Gastroesophageal sphincter (tissue), 4 donors: ENCODE measurements at regions not wholly inside any gene's neighbourhood (a gene's known extent, or its start where the extent isn't known, plus 50 kb on each side); places are given as distances from the start of the nearest gene placed in this dataset.
"Not testable (repeated sequence)": the region's sequence is repeated elsewhere in the genome, so short reads cannot be mapped to it uniquely, and the experiment has no call there.

Source experiments
- ATAC-seq: fragments of 150-250 bp; one replicate; pipeline ENCODE4 v1.9.1; 2016; ENCODE audit warnings: mild to moderate bottlenecking, moderate library complexity
- H3K27ac ChIP-seq, 4 donors: fragments of 200-600 bp; sonication (generic) in 3 of 4; 1 replicate in 3 of 4; 2 replicates in 1 of 4; pipeline ENCODE4 v1.5.1; 2016 to 2019
- H3K27me3 ChIP-seq: fragments of 200-600 bp; sonication (generic); one replicate; pipeline ENCODE4 v1.5.1; 2019
- H3K36me3 ChIP-seq, 2 donors: fragments of 200-600 bp; sonication (generic); one replicate each; pipeline ENCODE4 v1.5.1; 2019; ENCODE audit warnings: control low read depth in 1 of 2
- H3K4me1 ChIP-seq, 3 donors: fragments of 200-600 bp; sonication (generic); 1 replicate in 2 of 3; 2 replicates in 1 of 3; pipeline ENCODE4 v1.5.1; 2016 to 2019; ENCODE audit warnings: control low read depth in 2 of 3
- H3K4me3 ChIP-seq, 2 donors: fragments of 200-600 bp; sonication (generic); one replicate each; pipeline ENCODE4 v1.5.1; 2019; ENCODE audit warnings: mild to moderate bottlenecking in 1 of 2, moderate library complexity in 1 of 2
- H3K9me3 ChIP-seq, 3 donors: fragments of 200-600 bp; sonication (generic); one replicate each; pipeline ENCODE4 v1.5.1; 2017 to 2019; ENCODE audit warnings: control low read depth in 2 of 3
- CTCF ChIP-seq, 4 experiments: fragments of 200-600 bp in 2 of 4; fragments of 450-650 bp in 2 of 4; sonication (generic) in 1 of 4; IDR thresholded peaks; one replicate each; pipeline ENCODE4 v1.5.1; 2017 to 2019; ENCODE audit warnings: antibody characterized with exemption in 4 of 4, mild to moderate bottlenecking in 2 of 4, moderate library complexity in 2 of 4
- EP300 ChIP-seq: sonication (generic); formaldehyde crosslinking; IDR thresholded peaks from one replicate; pipeline ENCODE4 v1.6.1; 2017; ENCODE audit warnings: antibody characterized with exemption, mild to moderate bottlenecking
- POLR2A ChIP-seq, 2 donors: fragments of 450-650 bp; IDR thresholded peaks; one replicate each; pipeline ENCODE4 v1.6.1; 2017; ENCODE audit warnings: antibody characterized with exemption in 2 of 2, mild to moderate bottlenecking in 2 of 2, moderate library complexity in 1 of 2
- POLR2AphosphoS5 ChIP-seq: sonication (generic); formaldehyde crosslinking; IDR thresholded peaks from one replicate; pipeline ENCODE4 v1.6.1; 2017; ENCODE audit warnings: antibody characterized with exemption
- WGBS, 2 donors: methylation state at CpG; one replicate each; pipeline ENCODE4 v1.1.5; 2018; ENCODE audit warnings: low coverage in 1 of 2; 5-methylcytosine and 5-hydroxymethylcytosine counted together

DNA sequence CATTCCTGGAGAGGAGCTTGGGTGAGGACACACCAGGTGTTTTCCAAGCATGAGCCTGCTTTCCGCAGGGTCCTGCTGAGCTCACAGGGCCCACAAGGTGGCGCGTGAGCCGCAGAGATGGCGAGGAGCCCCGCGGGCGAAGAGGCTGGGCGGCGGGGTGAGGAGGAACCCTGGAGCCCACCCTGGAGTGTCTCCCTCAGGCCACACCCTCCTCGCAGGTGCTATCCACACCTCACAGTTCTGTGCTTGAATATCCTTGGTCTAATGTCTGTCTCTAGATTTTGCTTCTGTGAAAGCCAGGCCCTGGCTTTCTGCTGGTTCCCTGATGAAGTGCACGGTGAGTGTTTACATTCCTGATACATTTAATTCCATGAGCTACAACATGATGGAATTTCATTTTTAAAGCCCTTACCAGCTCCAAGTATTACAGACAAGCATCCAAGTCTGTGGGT, 433.6 kb downstream of the ACTR3B start:
- peak; percentile 75 for ATAC-seq
- H3K27ac ChIP-seq, result peak overlapping the region in 2 of 4 donors; percentile 34 to 56

GRCh38 chr7:153217032-153217431, 457.5 kb downstream of the ACTR3B start:
- 87 to 93% methylated on average over 3 to 7 of the region's 8 CpGs for WGBS, 2 donors
- H3K36me3 ChIP-seq, result no peaks in the 10 kb centered on the region
- no peaks in the 10 kb centered on the region for H3K4me1 ChIP-seq
- no peak overlapping the region for H3K4me3 ChIP-seq
- H3K27ac ChIP-seq, result no peak overlapping the region
- H3K9me3 ChIP-seq, result peaks cover 0 to 31% (median 0%) of the 10 kb centered on the region in 3 donors
- no peak for ATAC-seq
- no peaks in the 10 kb centered on the region for H3K27me3 ChIP-seq
- no peak for TF ChIP-seq POLR2A (IDR thresholded peaks at IDR 0.05)
- no peak for TF ChIP-seq POLR2AphosphoS5
- TF ChIP-seq CTCF (IDR thresholded peaks at IDR 0.05), result no peak
- TF ChIP-seq EP300, result no peak

More for the DNA sequence above, 433.6 kb downstream of the ACTR3B start:
- peaks cover 0 to 10% (median 0%) of the 10 kb centered on the region in 3 donors for H3K4me1 ChIP-seq
- WGBS, 2 donors, result 10 to 25% methylated on average over 2 to 10 of the region's 12 CpGs
- peak; percentile 53 to 89 (median 70) for TF ChIP-seq CTCF (IDR thresholded peaks at IDR 0.05)
- no peak for TF ChIP-seq POLR2A (IDR thresholded peaks at IDR 0.05)
- H3K4me3 ChIP-seq, result peak overlapping the region in 1 of 2 donors; percentile 33
- no peaks in the 10 kb centered on the region for H3K9me3 ChIP-seq
- H3K27me3 ChIP-seq, result no peaks in the 10 kb centered on the region
- H3K36me3 ChIP-seq, result no peaks in the 10 kb centered on the region

GRCh38 chr7:153224890-153225289, 465.3 kb downstream of the ACTR3B start:
- no peak overlapping the region for H3K4me3 ChIP-seq
- WGBS, 2 donors, result 57 to 89% methylated on average over 1 of the region's 1 CpG
- no peaks in the 10 kb centered on the region for H3K36me3 ChIP-seq
- H3K27me3 ChIP-seq, result no peaks in the 10 kb centered on the region
- H3K9me3 ChIP-seq, result peaks cover 0 to 23% (median 0%) of the 10 kb centered on the region in 3 donors
- no peak for ATAC-seq
- no peak for TF ChIP-seq POLR2A (IDR thresholded peaks at IDR 0.05)
- no peak for TF ChIP-seq CTCF (IDR thresholded peaks at IDR 0.05)
- H3K27ac ChIP-seq, result no peak overlapping the region
- H3K4me1 ChIP-seq, result no peaks in the 10 kb centered on the region

DNA sequence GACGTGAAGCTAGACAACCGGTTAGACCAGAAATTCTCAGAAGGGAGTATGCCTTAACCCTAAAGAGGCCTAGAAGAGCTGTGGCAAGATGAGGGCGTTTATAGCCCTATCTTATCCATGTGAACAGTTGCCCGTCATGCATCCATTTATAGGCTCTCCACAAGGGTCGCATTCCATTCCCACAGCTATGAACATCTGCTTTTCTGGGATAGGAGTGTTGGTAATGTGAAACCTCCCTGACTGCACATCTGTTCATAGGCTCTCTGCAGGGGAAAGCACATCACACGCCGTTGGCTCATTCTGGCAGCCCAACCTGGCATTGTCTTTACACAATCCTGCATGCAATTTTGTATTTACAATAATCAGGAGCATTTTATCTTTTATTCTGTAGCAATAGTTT, 485.6 kb downstream of the ACTR3B start:
- not testable (repeated sequence) for H3K36me3 ChIP-seq, H3K27me3 ChIP-seq, H3K4me3 ChIP-seq, H3K9me3 ChIP-seq, H3K4me1 ChIP-seq, H3K27ac ChIP-seq, ATAC-seq
- 75 to 84% methylated on average over 5 to 7 of the region's 7 CpGs for WGBS, 2 donors

DNA sequence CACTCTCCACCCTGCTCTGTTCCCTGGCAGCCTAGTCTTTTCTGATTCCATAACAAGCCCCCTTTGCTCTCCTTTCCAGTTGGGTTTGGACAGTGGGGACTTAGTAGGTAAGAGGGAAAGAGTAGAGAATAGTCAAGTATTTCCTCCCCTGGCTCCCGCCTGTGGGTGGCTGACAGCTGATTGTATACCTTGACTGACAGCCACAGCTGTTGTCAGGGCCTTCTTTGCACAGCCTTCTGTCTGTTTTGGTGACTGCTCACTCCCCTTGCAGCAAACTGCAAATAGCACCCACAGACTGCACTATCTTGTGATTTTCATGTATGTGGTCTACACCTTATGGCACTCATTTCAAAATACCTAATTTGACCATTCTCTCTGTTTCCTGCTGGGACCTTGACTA, 486.3 kb downstream of the ACTR3B start:
- no peaks in the 10 kb centered on the region for H3K36me3 ChIP-seq
- H3K4me1 ChIP-seq, result no peaks in the 10 kb centered on the region
- H3K4me3 ChIP-seq, result no peak overlapping the region
- WGBS, 2 donors, result 50 to 89% methylated on average over 1 of the region's 1 CpG
- no peaks in the 10 kb centered on the region for H3K27me3 ChIP-seq
- TF ChIP-seq CTCF (IDR thresholded peaks at IDR 0.05) (no peak), EP300 (no peak), POLR2AphosphoS5 (no peak), POLR2A (IDR thresholded peaks at IDR 0.05) (no peak)
- no peaks in the 10 kb centered on the region for H3K9me3 ChIP-seq
- no peak for ATAC-seq
- no peak overlapping the region for H3K27ac ChIP-seq

DNA sequence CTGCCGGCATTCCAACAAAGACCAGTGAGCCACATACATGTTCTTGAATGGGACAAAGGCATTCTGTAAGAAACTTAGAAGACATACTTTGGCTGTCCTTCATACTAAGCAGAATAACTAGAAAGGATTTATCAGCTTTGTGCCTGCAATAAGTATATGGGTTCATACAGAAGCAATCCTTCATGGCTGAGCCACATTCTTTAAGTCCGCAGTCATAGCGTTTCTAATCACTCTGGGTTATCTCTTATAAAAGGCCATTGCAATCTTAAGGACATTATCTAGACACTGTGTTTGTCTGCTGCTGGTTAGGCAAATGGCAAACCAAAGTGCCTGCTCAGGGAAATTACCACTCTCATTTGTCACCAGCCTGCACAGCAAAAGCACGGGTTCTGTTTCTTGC, 488.4 kb downstream of the ACTR3B start:
- H3K9me3 ChIP-seq, result no peaks in the 10 kb centered on the region
- 22 to 57% methylated on average over 4 of the region's 4 CpGs for WGBS, 2 donors
- ATAC-seq, result no peak
- H3K36me3 ChIP-seq, result no peaks in the 10 kb centered on the region
- H3K4me1 ChIP-seq, result no peaks in the 10 kb centered on the region
- TF ChIP-seq POLR2A (IDR thresholded peaks at IDR 0.05) (no peak), POLR2AphosphoS5 (no peak), EP300 (no peak), CTCF (IDR thresholded peaks at IDR 0.05) (no peak)
- H3K27me3 ChIP-seq, result no peaks in the 10 kb centered on the region
- no peak overlapping the region for H3K27ac ChIP-seq
- no peak overlapping the region for H3K4me3 ChIP-seq
